ENCODE measurements at regions not wholly inside any gene's neighbourhood (a gene's known extent, or its start where the extent isn't known, plus 50 kb on each side); places are given as distances from the start of the nearest gene placed in this dataset.

DNA sequence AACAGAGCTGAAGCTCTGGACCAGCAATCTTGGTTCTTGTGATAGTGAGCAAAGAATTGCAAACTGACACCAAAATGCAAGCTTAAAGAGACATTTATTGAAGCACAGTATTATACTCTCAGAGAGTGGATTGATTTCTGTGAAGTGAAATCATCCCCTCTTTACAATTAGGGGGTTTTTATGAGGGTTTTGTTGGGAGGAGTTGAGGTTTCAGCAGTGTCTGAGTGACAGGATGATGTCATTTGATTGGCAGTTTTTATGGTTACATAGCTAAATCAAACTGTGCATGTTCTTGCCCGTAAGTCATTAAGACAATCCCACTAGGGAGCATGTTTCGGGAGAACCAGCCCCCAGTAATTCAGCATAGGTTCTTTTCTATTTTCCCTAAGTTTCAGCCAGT is 1200.5 kb downstream of the SI start:
- Histone ChIP-seq H3K36me3 (replicated peaks in 1 of 2; ENCODE audit: control extremely low read depth in 1 of 2, control insufficient read depth in 1 of 2, extremely low read depth in 1 of 2, insufficient read depth in 2 of 2, low read length in 1 of 2) (no peaks in the 10 kb centered on the region), H3K27me3 (replicated peaks in 1 of 4; ENCODE audit: control extremely low read depth in 1 of 4, control insufficient read depth in 3 of 4, insufficient read depth in 4 of 4, low read length in 3 of 4) (no peaks in the 10 kb centered on the region), H3K9ac (ENCODE audit: low read length) (no peak overlapping the region), H3K27ac (ENCODE audit: low read length in 2 of 2) (no peak overlapping the region), H3K9me3 (ENCODE audit: control extremely low read depth in 1 of 3, control insufficient read depth in 2 of 3, insufficient read depth in 1 of 3, low read length in 2 of 3) (peaks cover 1 to 8% (median 7%) of the 10 kb centered on the region in 3 donors), H3K4me3 (ENCODE audit: control extremely low read depth in 1 of 5, extremely low read depth in 1 of 5, insufficient read depth in 1 of 5, low read depth in 2 of 5, low read length in 4 of 5) (no peak overlapping the region), H3K4me2 (replicated peaks; ENCODE audit: low read depth, low read length, poor library complexity, severe bottlenecking) (no peak overlapping the region), H3K79me2 (ENCODE audit: control insufficient read depth, insufficient read depth, low read length) (no peaks in the 10 kb centered on the region), H4K20me1 (ENCODE audit: control insufficient read depth, insufficient read depth, low read length, poor library complexity, severe bottlenecking) (no peaks in the 10 kb centered on the region), H3K4me1 (ENCODE audit: control insufficient read depth in 2 of 2, insufficient read depth in 2 of 2, low read length in 2 of 2) (no peaks in the 10 kb centered on the region), H2AFZ (ENCODE audit: insufficient read depth, low read depth, low read length, poor library complexity, severe bottlenecking) (no peak overlapping the region)
- no peaks in the 10 kb centered on the region for H3K27me3 Mint-ChIP-seq
- H3K27ac Mint-ChIP-seq: no peak overlapping the region
- no CpG with 5 or more reads among the region's 2 CpGs for WGBS (ENCODE audit: insufficient coverage)
- ChIA-PET CTCF (no interaction called here), POLR2A (no interaction called here)
- ATAC-seq (ENCODE audit: low read depth): no peak
- H3K4me1 Mint-ChIP-seq: no peaks in the 10 kb centered on the region
- H3K4me3 Mint-ChIP-seq: no peak overlapping the region
- DNase-seq: no peak
- H3K9me3 Mint-ChIP-seq (ENCODE audit: insufficient read depth): peaks cover 7% of the 10 kb centered on the region
- TF ChIP-seq EZH2 (IDR thresholded peaks at IDR 0.05; ENCODE audit: borderline replicate concordance, insufficient read depth, low read depth, low read length, poor library complexity, severe bottlenecking): no peak
- TF ChIP-seq, protein P1, sequence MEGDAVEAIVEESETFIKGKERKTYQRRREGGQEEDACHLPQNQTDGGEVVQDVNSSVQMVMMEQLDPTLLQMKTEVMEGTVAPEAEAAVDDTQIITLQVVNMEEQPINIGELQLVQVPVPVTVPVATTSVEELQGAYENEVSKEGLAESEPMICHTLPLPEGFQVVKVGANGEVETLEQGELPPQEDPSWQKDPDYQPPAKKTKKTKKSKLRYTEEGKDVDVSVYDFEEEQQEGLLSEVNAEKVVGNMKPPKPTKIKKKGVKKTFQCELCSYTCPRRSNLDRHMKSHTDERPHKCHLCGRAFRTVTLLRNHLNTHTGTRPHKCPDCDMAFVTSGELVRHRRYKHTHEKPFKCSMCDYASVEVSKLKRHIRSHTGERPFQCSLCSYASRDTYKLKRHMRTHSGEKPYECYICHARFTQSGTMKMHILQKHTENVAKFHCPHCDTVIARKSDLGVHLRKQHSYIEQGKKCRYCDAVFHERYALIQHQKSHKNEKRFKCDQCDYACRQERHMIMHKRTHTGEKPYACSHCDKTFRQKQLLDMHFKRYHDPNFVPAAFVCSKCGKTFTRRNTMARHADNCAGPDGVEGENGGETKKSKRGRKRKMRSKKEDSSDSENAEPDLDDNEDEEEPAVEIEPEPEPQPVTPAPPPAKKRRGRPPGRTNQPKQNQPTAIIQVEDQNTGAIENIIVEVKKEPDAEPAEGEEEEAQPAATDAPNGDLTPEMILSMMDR (IDR thresholded peaks at IDR 0.05): no peak
- intact Hi-C loops (cut with micrococcal nuclease): no loop called here

- Histone ChIP-seq H3K79me2 (ENCODE audit: control insufficient read depth, insufficient read depth, low read length) (no peaks in the 10 kb centered on the region), H3K4me3 (ENCODE audit: control extremely low read depth in 1 of 5, extremely low read depth in 1 of 5, insufficient read depth in 1 of 5, low read depth in 2 of 5, low read length in 4 of 5) (no peak overlapping the region), H2AFZ (ENCODE audit: insufficient read depth, low read depth, low read length, poor library complexity, severe bottlenecking) (no peak overlapping the region), H3K9me3 (ENCODE audit: control extremely low read depth in 1 of 3, control insufficient read depth in 2 of 3, insufficient read depth in 1 of 3, low read length in 2 of 3) (peaks cover 0 to 6% (median 2%) of the 10 kb centered on the region in 3 donors), H3K36me3 (replicated peaks in 1 of 2; ENCODE audit: control extremely low read depth in 1 of 2, control insufficient read depth in 1 of 2, extremely low read depth in 1 of 2, insufficient read depth in 2 of 2, low read length in 1 of 2) (no peaks in the 10 kb centered on the region), H3K27ac (ENCODE audit: low read length in 2 of 2) (no peak overlapping the region), H3K27me3 (replicated peaks in 1 of 4; ENCODE audit: control extremely low read depth in 1 of 4, control insufficient read depth in 3 of 4, insufficient read depth in 4 of 4, low read length in 3 of 4) (no peaks in the 10 kb centered on the region), H3K9ac (ENCODE audit: low read length) (no peak overlapping the region), H3K4me2 (replicated peaks; ENCODE audit: low read depth, low read length, poor library complexity, severe bottlenecking) (no peak overlapping the region), H4K20me1 (ENCODE audit: control insufficient read depth, insufficient read depth, low read length, poor library complexity, severe bottlenecking) (no peaks in the 10 kb centered on the region), H3K4me1 (ENCODE audit: control insufficient read depth in 2 of 2, insufficient read depth in 2 of 2, low read length in 2 of 2) (no peaks in the 10 kb centered on the region)
- Mint-ChIP-seq H3K4me1 (no peaks in the 10 kb centered on the region), H3K4me3 (no peak overlapping the region), H3K27ac (no peak overlapping the region), H3K27me3 (no peaks in the 10 kb centered on the region), H3K9me3 (ENCODE audit: insufficient read depth) (no peaks in the 10 kb centered on the region)
- ChIA-PET POLR2A (no interaction called here), CTCF (no interaction called here)
- intact Hi-C loops (cut with micrococcal nuclease): no loop called here
- ATAC-seq (ENCODE audit: low read depth): no peak
- no peak for DNase-seq
- TF ChIP-seq, protein P1 (IDR thresholded peaks at IDR 0.05): no peak
- TF ChIP-seq EZH2 (IDR thresholded peaks at IDR 0.05; ENCODE audit: borderline replicate concordance, insufficient read depth, low read depth, low read length, poor library complexity, severe bottlenecking): no peak
Observed at GRCh38 chr3:163863146-163863545, 1215.2 kb downstream of the SI start.

Measured in B cell (primary cell).